Uterus (tissue), 2 donors: ENCODE measurements at regions not wholly inside any gene's neighbourhood (a gene's known extent, or its start where the extent isn't known, plus 50 kb on each side); places are given as distances from the start of the nearest gene placed in this dataset.

Experiments
- POLR2A ChIP-seq, 2 donors: fragments of 450-650 bp; IDR thresholded peaks; one replicate each; pipeline ENCODE4 v1.6.1; 2016; ENCODE audit warnings: antibody characterized with exemption in 2 of 2, mild to moderate bottlenecking in 1 of 2, moderate library complexity in 1 of 2
- TF ChIP-seq, protein P1 (sequence below), 4 experiments: fragments of 200-600 bp in 2 of 4; fragments of 450-650 bp in 2 of 4; sonication (generic) in 2 of 4; IDR thresholded peaks; one replicate each; pipeline ENCODE4 v1.5.1; 2016 to 2019; ENCODE audit warnings: antibody characterized with exemption in 4 of 4, mild to moderate bottlenecking in 2 of 4, moderate library complexity in 1 of 4

DNA sequence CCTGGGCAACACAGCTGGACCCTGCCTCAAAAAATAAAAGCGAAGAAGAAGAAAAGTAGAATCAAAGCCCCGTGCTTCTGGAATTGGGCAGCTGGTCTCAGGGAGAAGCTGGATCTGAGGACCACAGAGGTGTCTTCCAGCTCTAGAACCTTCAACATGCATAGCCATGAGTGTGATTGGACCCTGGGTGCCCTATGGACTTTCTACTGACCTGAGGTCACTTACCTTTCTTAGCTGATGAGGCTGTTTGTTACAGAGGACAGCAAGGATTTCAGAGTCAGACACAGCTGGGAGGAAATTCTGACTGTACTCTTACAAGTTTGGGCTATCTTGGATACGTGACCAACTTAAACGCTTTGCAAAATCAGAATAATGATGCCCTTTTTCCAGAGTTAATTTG, 82.4 kb upstream of the GATA6 start:
- TF ChIP-seq, protein P1, sequence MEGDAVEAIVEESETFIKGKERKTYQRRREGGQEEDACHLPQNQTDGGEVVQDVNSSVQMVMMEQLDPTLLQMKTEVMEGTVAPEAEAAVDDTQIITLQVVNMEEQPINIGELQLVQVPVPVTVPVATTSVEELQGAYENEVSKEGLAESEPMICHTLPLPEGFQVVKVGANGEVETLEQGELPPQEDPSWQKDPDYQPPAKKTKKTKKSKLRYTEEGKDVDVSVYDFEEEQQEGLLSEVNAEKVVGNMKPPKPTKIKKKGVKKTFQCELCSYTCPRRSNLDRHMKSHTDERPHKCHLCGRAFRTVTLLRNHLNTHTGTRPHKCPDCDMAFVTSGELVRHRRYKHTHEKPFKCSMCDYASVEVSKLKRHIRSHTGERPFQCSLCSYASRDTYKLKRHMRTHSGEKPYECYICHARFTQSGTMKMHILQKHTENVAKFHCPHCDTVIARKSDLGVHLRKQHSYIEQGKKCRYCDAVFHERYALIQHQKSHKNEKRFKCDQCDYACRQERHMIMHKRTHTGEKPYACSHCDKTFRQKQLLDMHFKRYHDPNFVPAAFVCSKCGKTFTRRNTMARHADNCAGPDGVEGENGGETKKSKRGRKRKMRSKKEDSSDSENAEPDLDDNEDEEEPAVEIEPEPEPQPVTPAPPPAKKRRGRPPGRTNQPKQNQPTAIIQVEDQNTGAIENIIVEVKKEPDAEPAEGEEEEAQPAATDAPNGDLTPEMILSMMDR (IDR thresholded peaks at IDR 0.05) = no peak
- no peak for TF ChIP-seq POLR2A (IDR thresholded peaks at IDR 0.05)
